ENCODE measurements at regions not wholly inside any gene's neighbourhood (a gene's known extent, or its start where the extent isn't known, plus 50 kb on each side); places are given as distances from the start of the nearest gene placed in this dataset.

DNA sequence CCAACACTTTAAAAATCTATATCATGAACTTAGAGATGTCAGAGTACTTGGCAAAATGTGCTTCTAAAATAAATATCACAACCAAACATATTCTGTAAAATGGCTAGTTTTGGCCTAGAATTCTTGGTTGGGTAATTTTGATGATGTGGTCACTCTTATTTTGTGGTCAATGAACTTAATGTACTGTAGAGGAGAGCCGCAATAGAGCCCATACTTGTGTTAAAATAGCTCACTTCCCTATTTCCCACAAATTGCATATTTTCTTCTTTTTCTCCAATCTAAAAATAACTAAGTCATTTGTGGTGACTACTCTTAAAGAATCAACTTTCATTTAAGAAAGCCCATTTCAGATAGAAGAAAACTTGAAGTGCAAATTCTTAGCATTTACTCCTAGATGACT, 619.4 kb downstream of the CCER1 start:
- TF ChIP-seq, protein P1, sequence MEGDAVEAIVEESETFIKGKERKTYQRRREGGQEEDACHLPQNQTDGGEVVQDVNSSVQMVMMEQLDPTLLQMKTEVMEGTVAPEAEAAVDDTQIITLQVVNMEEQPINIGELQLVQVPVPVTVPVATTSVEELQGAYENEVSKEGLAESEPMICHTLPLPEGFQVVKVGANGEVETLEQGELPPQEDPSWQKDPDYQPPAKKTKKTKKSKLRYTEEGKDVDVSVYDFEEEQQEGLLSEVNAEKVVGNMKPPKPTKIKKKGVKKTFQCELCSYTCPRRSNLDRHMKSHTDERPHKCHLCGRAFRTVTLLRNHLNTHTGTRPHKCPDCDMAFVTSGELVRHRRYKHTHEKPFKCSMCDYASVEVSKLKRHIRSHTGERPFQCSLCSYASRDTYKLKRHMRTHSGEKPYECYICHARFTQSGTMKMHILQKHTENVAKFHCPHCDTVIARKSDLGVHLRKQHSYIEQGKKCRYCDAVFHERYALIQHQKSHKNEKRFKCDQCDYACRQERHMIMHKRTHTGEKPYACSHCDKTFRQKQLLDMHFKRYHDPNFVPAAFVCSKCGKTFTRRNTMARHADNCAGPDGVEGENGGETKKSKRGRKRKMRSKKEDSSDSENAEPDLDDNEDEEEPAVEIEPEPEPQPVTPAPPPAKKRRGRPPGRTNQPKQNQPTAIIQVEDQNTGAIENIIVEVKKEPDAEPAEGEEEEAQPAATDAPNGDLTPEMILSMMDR (IDR thresholded peaks at IDR 0.05; ENCODE audit: control extremely low read depth, extremely low read depth), result no peak
- DNase-seq (no peak), ATAC-seq (ENCODE audit: insufficient read depth, low FRiP score) (no peak)
- Histone ChIP-seq H3K4me3 (no peak overlapping the region), H3K27me3 (ENCODE audit: control insufficient read depth in 3 of 3, insufficient read depth in 3 of 3, low read length in 2 of 3) (no peaks in the 10 kb centered on the region), H3K9me3 (ENCODE audit: control insufficient read depth in 4 of 4, insufficient read depth in 3 of 4, low read length in 3 of 4) (no peaks in the 10 kb centered on the region), H3K27ac (ENCODE audit: low read depth in 1 of 2, low read length in 1 of 2) (no peak overlapping the region), H3K4me1 (ENCODE audit: control insufficient read depth in 5 of 5, insufficient read depth in 5 of 5, low read length in 5 of 5) (peaks cover 0 to 3% (median 0%) of the 10 kb centered on the region in 5 donors), H3K9ac (ENCODE audit: insufficient read depth in 1 of 2, low read length in 2 of 2) (no peak overlapping the region), H3K36me3 (ENCODE audit: control insufficient read depth in 4 of 4, insufficient read depth in 4 of 4, low read length in 4 of 4) (no peaks in the 10 kb centered on the region)
- WGBS, 2 donors, result 39 to 74% methylated on average over 1 of the region's 1 CpG

GRCh38 chr12:90333939-90334338, 621.0 kb downstream of the CCER1 start:
- no peaks in the 10 kb centered on the region for H3K27me3 ChIP-seq (ENCODE audit: control insufficient read depth in 3 of 3, insufficient read depth in 3 of 3, low read length in 2 of 3)
- TF ChIP-seq, protein P1 (IDR thresholded peaks at IDR 0.05; ENCODE audit: control extremely low read depth, extremely low read depth), result no peak
- H3K36me3 ChIP-seq (ENCODE audit: control insufficient read depth in 4 of 4, insufficient read depth in 4 of 4, low read length in 4 of 4), result no peaks in the 10 kb centered on the region
- H3K9ac ChIP-seq (ENCODE audit: insufficient read depth in 1 of 2, low read length in 2 of 2), result no peak overlapping the region
- ATAC-seq (ENCODE audit: insufficient read depth, low FRiP score) (no peak), DNase-seq (no peak)
- H3K27ac ChIP-seq (ENCODE audit: low read depth in 1 of 2, low read length in 1 of 2), result no peak overlapping the region
- peaks cover 0 to 3% (median 0%) of the 10 kb centered on the region in 5 donors for H3K4me1 ChIP-seq (ENCODE audit: control insufficient read depth in 5 of 5, insufficient read depth in 5 of 5, low read length in 5 of 5)
- no peak overlapping the region for H3K4me3 ChIP-seq
- no peaks in the 10 kb centered on the region for H3K9me3 ChIP-seq (ENCODE audit: control insufficient read depth in 4 of 4, insufficient read depth in 3 of 4, low read length in 3 of 4)

DNA sequence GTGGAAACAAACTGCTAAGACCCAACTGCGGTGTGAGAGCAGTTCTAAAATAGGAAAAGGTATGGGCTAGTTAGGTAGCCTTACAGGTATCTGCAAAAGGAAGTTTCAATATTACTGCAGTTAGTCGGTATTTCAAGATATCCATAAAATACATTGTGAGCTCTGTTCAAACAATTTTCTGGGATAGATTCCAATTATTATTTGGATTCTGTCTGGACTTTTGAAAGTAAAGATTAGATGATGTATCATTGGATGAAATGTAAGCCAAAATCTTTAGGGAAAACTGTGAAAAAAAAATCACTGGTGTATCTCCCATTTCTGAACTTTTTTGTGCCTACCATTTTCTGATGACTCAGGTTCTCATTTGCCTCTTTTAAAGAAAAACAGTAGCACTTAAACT, 621.6 kb downstream of the CCER1 start:
- TF ChIP-seq, protein P1 (IDR thresholded peaks at IDR 0.05; ENCODE audit: control extremely low read depth, extremely low read depth), result no peak
- ATAC-seq (ENCODE audit: insufficient read depth, low FRiP score), result no peak
- H3K27me3 ChIP-seq (ENCODE audit: control insufficient read depth in 3 of 3, insufficient read depth in 3 of 3, low read length in 2 of 3), result no peaks in the 10 kb centered on the region
- peaks cover 0 to 3% (median 0%) of the 10 kb centered on the region in 5 donors for H3K4me1 ChIP-seq (ENCODE audit: control insufficient read depth in 5 of 5, insufficient read depth in 5 of 5, low read length in 5 of 5)
- no peaks in the 10 kb centered on the region for H3K36me3 ChIP-seq (ENCODE audit: control insufficient read depth in 4 of 4, insufficient read depth in 4 of 4, low read length in 4 of 4)
- no peak overlapping the region for H3K9ac ChIP-seq (ENCODE audit: insufficient read depth in 1 of 2, low read length in 2 of 2)
- no peaks in the 10 kb centered on the region for H3K9me3 ChIP-seq (ENCODE audit: control insufficient read depth in 4 of 4, insufficient read depth in 3 of 4, low read length in 3 of 4)
- no peak overlapping the region for H3K4me3 ChIP-seq
- no peak overlapping the region for H3K27ac ChIP-seq (ENCODE audit: low read depth in 1 of 2, low read length in 1 of 2)
- WGBS, 2 donors, result 70 to 78% methylated on average over 2 of the region's 2 CpGs
- DNase-seq, result peak in 1 of 3 donors; percentile 28

- TF ChIP-seq, protein P1 (IDR thresholded peaks at IDR 0.05; ENCODE audit: control extremely low read depth, extremely low read depth), result no peak
- ATAC-seq (ENCODE audit: insufficient read depth, low FRiP score), result no peak
Observed at GRCh38 chr12:90331821-90332220, 623.2 kb downstream of the CCER1 start.

More at GRCh38 chr12:90331821-90332220, 623.2 kb downstream of the CCER1 start:
- Histone ChIP-seq H3K27me3 (ENCODE audit: control insufficient read depth in 3 of 3, insufficient read depth in 3 of 3, low read length in 2 of 3) (no peaks in the 10 kb centered on the region), H3K9ac (ENCODE audit: insufficient read depth in 1 of 2, low read length in 2 of 2) (no peak overlapping the region), H3K9me3 (ENCODE audit: control insufficient read depth in 4 of 4, insufficient read depth in 3 of 4, low read length in 3 of 4) (no peaks in the 10 kb centered on the region), H3K4me1 (ENCODE audit: control insufficient read depth in 5 of 5, insufficient read depth in 5 of 5, low read length in 5 of 5) (peaks cover 0 to 3% (median 0%) of the 10 kb centered on the region in 5 donors), H3K27ac (ENCODE audit: low read depth in 1 of 2, low read length in 1 of 2) (no peak overlapping the region), H3K4me3 (no peak overlapping the region), H3K36me3 (ENCODE audit: control insufficient read depth in 4 of 4, insufficient read depth in 4 of 4, low read length in 4 of 4) (no peaks in the 10 kb centered on the region)
- DNase-seq, result peak in 1 of 3 donors; percentile 16
- 70 to 87% methylated on average over 1 of the region's 1 CpG for WGBS, 2 donors

All from lung (tissue), 11 donors.